Activated CD8-positive, alpha-beta memory T cell treated with anti-CD3 and anti-CD28 coated beads, Interleukin-2, amount 10 ng/mL, durations not matched to agents 7 days and 5 days (primary cell): ENCODE measurements at regions not wholly inside any gene's neighbourhood (a gene's known extent, or its start where the extent isn't known, plus 50 kb on each side); places are given as distances from the start of the nearest gene placed in this dataset.

ENCODE experiments used
- ATAC-seq: fragments of 150-1000 bp; cut with Tn5 transposase; one replicate; pipeline ENCODE4 v1.10.0; 2021; ENCODE audit warnings: moderate library complexity
- CTCF ChIA-PET: fragments of 350-600 bp; sonication (Branson Sonifier 250); formaldehyde crosslinking; loops from one replicate; lab custom pipeline; 2021; ENCODE audit warnings: antibody characterized with exemption; lab: Charles Lee
- DNase-seq: peaks from one replicate; pipeline ENCODE4 v3.0.0-alpha.2; 2020
- H3K27ac Mint-ChIP-seq: one replicate; pipeline ENCODE4 v1.8.0; 2021; ENCODE audit warnings: mild to moderate bottlenecking, mixed read lengths
- H3K27me3 Mint-ChIP-seq: one replicate; pipeline ENCODE4 v1.8.0; 2021; ENCODE audit warnings: mixed read lengths
- H3K36me3 Mint-ChIP-seq: one replicate; pipeline ENCODE4 v1.8.0; 2021; ENCODE audit warnings: mild to moderate bottlenecking, mixed read lengths
- H3K4me1 Mint-ChIP-seq: one replicate; pipeline ENCODE4 v1.8.0; 2021; ENCODE audit warnings: mixed read lengths
- H3K4me3 Mint-ChIP-seq: one replicate; pipeline ENCODE4 v1.8.0; 2021; ENCODE audit warnings: mild to moderate bottlenecking, moderate library complexity, mixed read lengths
- H3K9me3 Mint-ChIP-seq: one replicate; pipeline ENCODE4 v1.8.0; 2022; ENCODE audit warnings: low read depth, mixed read lengths

DNA sequence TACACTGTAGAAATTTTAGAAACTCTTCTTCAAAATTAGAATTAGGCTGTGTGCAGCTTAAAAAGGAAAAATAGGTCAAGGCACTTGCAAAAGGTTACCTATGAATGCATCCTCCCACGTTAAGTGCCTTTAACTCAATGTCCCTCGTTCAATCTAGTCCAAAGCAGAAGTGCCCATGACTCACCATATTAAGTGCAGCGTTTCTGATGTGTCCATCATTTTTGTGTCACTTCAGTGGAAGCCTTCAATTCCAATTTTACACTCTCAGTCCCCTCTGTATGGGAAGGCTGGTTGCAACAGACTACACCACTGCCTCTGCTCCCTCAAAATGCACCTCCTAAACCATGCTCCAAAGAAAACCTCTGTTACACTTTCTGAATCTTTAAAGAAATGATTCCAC, 53.4 kb downstream of the FOXB1 start:
- Mint-ChIP-seq H3K4me1 (no peaks in the 10 kb centered on the region), H3K27me3 (peaks cover 56% of the 10 kb centered on the region), H3K27ac (no peak overlapping the region), H3K4me3 (no peak overlapping the region), H3K9me3 (peaks cover 10% of the 10 kb centered on the region), H3K36me3 (peaks cover 17% of the 10 kb centered on the region)
- DNase-seq = no peak
- CTCF ChIA-PET = no interaction called here
- ATAC-seq = no peak

DNA sequence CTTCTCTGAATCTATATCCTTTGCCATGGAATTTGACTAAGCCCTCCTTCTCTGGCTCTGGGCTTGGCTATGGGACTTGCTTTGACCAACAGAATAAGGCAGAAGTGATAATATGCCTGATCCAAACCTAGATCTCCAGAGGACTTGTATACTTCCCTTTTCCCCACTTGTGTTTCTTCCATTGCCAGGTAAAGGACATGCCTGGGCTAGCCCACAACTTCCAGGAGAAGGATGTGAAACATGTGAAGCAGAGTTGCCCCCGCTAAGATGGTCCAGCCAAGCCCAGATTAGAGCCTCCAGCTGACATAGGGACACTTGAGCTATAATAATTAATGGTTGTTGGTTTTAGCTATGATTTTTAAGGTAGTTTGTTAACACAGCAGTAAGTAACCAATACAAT, 55.1 kb downstream of the FOXB1 start:
- DNase-seq (no peak), ATAC-seq (no peak)
- peaks cover 14% of the 10 kb centered on the region for H3K9me3 Mint-ChIP-seq
- CTCF ChIA-PET = no interaction called here
- H3K27ac Mint-ChIP-seq = no peak overlapping the region
- H3K4me1 Mint-ChIP-seq = no peaks in the 10 kb centered on the region
- H3K4me3 Mint-ChIP-seq = no peak overlapping the region
- H3K27me3 Mint-ChIP-seq = peaks cover 48% of the 10 kb centered on the region
- H3K36me3 Mint-ChIP-seq = peaks cover 17% of the 10 kb centered on the region

DNA sequence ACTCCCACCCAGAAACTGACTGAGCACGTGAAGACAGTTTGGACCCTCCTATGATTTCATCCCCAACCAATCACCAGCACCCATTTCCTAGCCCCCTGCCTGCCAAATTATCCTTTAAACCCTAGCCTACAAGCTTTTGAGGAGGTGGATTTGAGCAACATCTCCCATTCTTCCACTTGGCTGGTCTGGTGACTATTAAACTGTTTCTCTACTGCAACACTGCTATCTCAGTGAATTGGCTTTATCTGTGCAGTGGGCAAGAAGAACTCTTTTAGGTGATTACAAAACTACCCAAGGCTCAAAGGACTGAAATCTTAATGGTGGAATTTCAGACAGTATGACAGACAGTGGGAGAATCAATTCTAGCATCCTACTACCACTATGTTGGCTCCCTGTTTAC, 57.6 kb downstream of the FOXB1 start:
- no peak overlapping the region for H3K27ac Mint-ChIP-seq
- H3K9me3 Mint-ChIP-seq = peaks cover 14% of the 10 kb centered on the region
- peaks cover 42% of the 10 kb centered on the region for H3K27me3 Mint-ChIP-seq
- H3K4me1 Mint-ChIP-seq = no peaks in the 10 kb centered on the region
- H3K36me3 Mint-ChIP-seq = peaks cover 17% of the 10 kb centered on the region
- CTCF ChIA-PET = no interaction called here
- ATAC-seq (no peak), DNase-seq (no peak)
- no peak overlapping the region for H3K4me3 Mint-ChIP-seq

DNA sequence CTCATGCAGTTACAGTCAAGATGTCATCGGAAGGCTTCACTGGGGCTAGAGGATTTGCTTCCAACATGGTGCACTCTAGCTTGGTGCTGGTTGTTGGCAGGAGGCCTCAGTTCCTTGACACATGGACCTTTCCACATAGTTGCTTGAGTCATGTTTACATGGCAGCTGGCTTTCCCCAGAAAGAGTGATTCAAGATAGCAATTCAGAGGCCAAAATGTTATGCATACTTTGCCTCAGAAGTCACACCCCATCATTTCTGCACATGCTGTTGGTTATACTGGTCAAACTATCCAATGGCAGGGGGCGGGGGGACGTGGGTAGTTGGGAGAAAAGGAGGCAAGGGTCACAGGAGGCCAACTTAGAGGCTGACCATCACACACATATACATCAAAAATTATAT, 58.7 kb downstream of the FOXB1 start:
- H3K4me1 Mint-ChIP-seq = no peaks in the 10 kb centered on the region
- H3K27ac Mint-ChIP-seq = no peak overlapping the region
- H3K27me3 Mint-ChIP-seq = peaks cover 33% of the 10 kb centered on the region

DNA sequence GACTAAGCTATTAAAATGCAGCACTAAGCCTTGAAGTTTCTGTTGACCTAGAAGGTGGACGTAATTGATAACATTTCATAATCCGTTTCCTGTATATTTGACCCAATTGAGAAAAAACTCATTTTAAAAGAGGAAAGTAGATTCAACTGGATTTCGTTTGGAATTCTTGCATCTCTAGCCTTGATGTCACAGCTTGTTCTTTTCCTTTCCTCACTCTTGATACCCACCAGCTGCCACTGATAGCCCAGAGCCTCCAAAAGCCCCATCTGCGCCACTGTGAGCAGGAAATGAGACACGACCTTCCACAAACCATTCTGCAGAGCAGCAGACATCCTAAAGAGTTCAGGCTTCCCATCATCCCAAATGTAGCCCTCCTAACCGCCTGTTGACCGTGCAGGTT, 61.8 kb downstream of the FOXB1 start:
- Mint-ChIP-seq H3K4me3 (no peak overlapping the region), H3K27me3 (peaks cover 33% of the 10 kb centered on the region), H3K27ac (no peak overlapping the region), H3K4me1 (no peaks in the 10 kb centered on the region), H3K9me3 (peaks cover 13% of the 10 kb centered on the region), H3K36me3 (peaks cover 11% of the 10 kb centered on the region)
- ATAC-seq = no peak
- DNase-seq = no peak
- CTCF ChIA-PET = no interaction called here

More for the DNA sequence above, 58.7 kb downstream of the FOXB1 start:
- DNase-seq = no peak
- CTCF ChIA-PET = interaction anchor here (1.2 kb wide), 1 partner anchor 9 kb away, joined by 3 read pairs; no protein-coding TSS in a partner anchor
- Mint-ChIP-seq H3K9me3 (peaks cover 14% of the 10 kb centered on the region), H3K4me3 (no peak overlapping the region), H3K36me3 (peaks cover 17% of the 10 kb centered on the region)
- ATAC-seq = no peak

DNA sequence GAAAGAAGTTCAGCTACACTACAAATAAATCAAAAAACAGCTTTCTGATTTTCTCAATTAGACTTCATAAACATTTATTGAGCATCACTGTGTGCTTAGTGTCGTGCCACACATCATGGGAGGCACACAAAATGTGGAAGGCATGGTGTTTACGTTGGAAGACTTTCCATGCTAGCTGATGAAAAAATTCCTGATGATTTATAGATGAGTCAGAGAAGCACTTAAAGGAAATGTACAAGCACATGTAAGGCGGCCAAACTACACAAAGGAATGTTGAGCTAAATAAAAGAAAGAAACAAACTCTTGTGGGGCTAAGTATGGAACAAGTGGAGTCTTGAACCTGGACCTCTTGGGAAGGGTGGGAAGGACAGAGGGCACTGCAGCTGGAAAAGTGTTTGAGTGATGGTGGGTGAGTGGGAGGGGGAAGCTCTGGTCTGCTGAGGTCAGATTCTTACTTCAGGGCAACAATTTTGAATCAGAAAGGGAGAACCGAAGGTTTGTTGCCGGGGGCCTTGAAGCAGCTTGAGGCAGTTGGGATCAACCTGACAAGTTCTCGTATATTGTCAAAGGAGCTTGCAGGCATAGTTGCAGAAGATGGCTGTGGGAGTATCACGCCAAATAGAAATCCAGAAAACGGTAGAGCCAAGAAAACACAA, 66.9 kb downstream of the FOXB1 start:
- peaks cover 4% of the 10 kb centered on the region for H3K36me3 Mint-ChIP-seq
- no peaks in the 10 kb centered on the region for H3K9me3 Mint-ChIP-seq
- peaks cover 19% of the 10 kb centered on the region for H3K27me3 Mint-ChIP-seq
- CTCF ChIA-PET = interaction anchor here (1.0 kb wide), 1 partner anchor 8 kb away, joined by 3 read pairs; no protein-coding TSS in a partner anchor
- peaks cover 23% of the 10 kb centered on the region for H3K4me1 Mint-ChIP-seq
- no peak overlapping the region for H3K4me3 Mint-ChIP-seq
- ATAC-seq = no peak
- no peak for DNase-seq
- H3K27ac Mint-ChIP-seq = no peak overlapping the region

DNA sequence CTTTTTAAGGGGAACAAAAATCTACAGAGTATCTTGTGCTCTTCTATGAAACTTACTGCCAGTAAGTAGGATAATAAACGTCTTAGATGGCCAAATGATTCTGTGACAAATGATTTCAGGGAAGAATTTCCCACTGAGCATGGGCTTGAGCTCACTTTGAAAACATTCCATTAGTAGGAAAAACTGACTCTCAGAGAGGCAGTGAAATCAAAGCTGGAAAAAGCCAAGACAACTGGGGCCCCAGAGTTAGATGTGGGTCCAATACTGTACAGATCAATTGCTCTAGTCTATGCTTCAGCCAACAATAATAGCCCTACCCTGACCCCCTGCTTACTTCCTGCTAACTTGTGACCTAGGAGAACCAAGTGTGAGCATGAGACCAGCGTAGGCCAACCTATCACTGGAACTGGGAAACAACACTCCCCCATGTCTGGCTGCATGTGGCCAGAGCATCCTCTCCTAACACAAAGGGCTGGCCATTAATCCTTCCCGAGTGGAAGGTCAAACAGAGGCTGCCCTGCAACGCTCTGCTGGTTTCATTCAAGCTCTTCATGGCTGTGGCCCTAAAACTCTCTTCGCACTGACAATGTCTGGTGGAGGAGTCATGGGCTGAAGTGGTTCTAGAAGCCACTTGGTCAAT, 68.8 kb downstream of the FOXB1 start:
- Mint-ChIP-seq H3K9me3 (no peaks in the 10 kb centered on the region), H3K4me3 (no peak overlapping the region), H3K27ac (no peak overlapping the region), H3K27me3 (peaks cover 11% of the 10 kb centered on the region), H3K36me3 (peaks cover 4% of the 10 kb centered on the region), H3K4me1 (peaks cover 43% of the 10 kb centered on the region)
- CTCF ChIA-PET = interaction anchor here (0.5 kb wide), 1 partner anchor 468 kb away, joined by 3 read pairs; no protein-coding TSS in a partner anchor
- ATAC-seq = no peak
- no peak for DNase-seq

DNA sequence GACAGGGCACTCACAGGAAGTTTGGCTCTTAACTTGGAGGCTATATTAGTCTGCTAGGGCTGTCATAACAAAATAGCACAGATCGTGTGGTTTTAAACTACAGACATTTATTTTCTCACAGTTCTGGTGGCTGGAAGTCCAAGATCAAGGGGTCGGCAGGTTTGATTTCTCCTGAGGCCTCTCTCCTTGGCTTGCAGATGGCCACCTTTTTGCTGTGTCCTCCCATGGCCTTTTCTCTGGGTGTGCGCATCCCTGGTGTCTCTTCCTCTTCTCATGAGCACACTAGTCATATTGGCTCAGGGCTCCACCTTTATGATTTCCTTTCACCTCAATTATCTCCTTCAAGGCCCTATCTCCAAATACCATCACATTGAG, 69.3 kb downstream of the FOXB1 start:
- peaks cover 47% of the 10 kb centered on the region for H3K4me1 Mint-ChIP-seq
- no peak overlapping the region for H3K27ac Mint-ChIP-seq
- peaks cover 11% of the 10 kb centered on the region for H3K27me3 Mint-ChIP-seq
- H3K4me3 Mint-ChIP-seq = no peak overlapping the region
- CTCF ChIA-PET = no interaction called here
- no peak for ATAC-seq
- no peak for DNase-seq
- H3K9me3 Mint-ChIP-seq = no peaks in the 10 kb centered on the region
- peaks cover 4% of the 10 kb centered on the region for H3K36me3 Mint-ChIP-seq

DNA sequence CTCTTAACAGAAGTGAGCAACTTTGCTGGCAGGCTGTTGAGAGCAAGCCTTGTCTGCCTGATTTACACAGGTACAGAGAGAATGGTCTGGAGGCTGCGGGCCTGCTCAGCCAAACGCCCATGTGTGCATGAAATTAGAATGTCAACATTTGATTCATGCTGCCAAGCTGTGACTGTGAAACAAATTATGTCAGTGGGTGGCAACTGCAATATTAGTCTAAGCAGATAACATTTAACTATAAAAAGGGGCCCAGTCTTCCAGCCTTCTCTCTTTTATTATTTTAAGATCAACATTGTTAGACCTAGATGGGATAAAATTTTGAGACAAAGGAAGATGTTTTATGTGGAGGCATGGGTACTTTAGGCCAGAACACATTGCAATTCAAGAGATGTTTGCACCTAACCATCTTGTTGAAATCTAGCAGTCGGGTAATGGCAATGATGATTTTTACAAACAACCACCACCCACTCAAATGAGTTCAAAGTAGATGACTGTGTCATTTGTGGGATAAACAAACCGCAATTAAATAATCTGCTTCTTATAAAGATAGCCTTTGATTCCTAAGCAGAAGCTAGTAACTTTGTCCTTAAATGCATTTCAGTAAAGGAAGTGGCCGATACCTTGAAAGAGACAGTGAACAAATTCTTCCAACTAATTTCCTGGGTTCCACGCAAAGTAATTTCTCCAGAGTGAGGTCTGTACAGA, 70.2 kb downstream of the FOXB1 start:
- Mint-ChIP-seq H3K4me1 (peaks cover 50% of the 10 kb centered on the region), H3K27ac (no peak overlapping the region)
- ATAC-seq = no peak

DNA sequence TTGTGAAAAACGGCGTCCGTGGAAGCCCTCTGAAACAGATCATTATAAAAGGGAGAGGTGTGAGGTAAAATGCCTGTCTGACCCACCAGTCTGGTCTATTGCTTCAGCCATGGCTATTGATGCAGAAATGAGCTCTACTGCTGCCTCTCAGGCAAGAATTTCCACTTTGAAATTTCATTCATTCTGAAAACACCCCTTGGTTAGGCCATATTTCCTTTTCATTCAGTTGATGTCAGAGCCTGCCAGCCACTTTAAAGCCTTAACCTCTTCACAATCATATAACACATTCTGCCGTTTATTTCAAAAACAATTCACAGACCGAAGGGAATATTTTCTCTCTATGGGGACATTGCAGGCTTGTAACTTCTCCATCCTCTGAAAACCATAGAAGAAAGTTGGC, 71.9 kb downstream of the FOXB1 start:
- Mint-ChIP-seq H3K36me3 (peaks cover 4% of the 10 kb centered on the region), H3K4me3 (no peak overlapping the region), H3K4me1 (peaks cover 50% of the 10 kb centered on the region), H3K9me3 (no peaks in the 10 kb centered on the region), H3K27ac (peak overlapping the region; percentile 20), H3K27me3 (peaks cover 9% of the 10 kb centered on the region)
- DNase-seq = no peak
- no peak for ATAC-seq
- CTCF ChIA-PET = no interaction called here

More for the DNA sequence above, 70.2 kb downstream of the FOXB1 start:
- no peak overlapping the region for H3K4me3 Mint-ChIP-seq
- CTCF ChIA-PET = interaction anchor here (1.1 kb wide), 1 partner anchor 157 kb away, joined by 3 read pairs; no protein-coding TSS in a partner anchor
- H3K27me3 Mint-ChIP-seq = peaks cover 9% of the 10 kb centered on the region
- no peak for DNase-seq
- no peaks in the 10 kb centered on the region for H3K9me3 Mint-ChIP-seq
- H3K36me3 Mint-ChIP-seq = peaks cover 4% of the 10 kb centered on the region

DNA sequence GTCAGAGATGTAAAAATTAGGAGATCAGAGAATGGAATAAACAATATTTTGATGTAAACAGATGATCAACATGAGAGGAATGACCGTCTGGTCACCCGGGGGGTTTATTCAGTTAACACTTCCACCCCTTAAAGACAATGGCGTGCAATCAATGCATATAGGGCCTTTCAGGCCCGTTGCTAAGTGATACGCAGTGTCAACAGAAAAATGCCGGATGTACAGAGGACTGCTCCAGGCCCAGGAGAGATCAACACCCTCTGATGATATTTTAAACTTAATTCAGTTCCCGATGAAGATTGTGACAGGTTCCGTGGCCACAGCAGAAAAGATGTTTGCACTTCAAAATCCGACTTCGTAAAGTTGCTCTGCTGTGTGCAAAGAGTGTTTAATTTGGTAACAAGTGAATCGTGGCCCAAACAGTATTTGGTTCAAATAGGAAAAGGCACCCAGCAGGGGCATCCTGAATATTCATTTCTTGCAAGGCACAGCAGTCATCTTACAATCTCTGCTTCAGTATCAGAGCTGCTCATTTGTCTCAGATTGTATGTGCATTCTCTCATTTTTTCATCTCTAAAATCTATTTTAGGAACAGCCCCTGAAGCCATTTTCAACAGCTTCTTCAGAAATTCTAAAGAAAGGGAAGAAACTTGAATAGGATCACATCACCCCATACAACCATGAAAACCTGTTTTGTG, 72.6 kb downstream of the FOXB1 start:
- peak overlapping the region; percentile 34 for H3K27ac Mint-ChIP-seq
- no peak overlapping the region for H3K4me3 Mint-ChIP-seq
- no peak for DNase-seq
- H3K27me3 Mint-ChIP-seq = peaks cover 7% of the 10 kb centered on the region
- peaks cover 50% of the 10 kb centered on the region for H3K4me1 Mint-ChIP-seq
- no peaks in the 10 kb centered on the region for H3K9me3 Mint-ChIP-seq
- ATAC-seq = no peak
- CTCF ChIA-PET = interaction anchor here (2.3 kb wide), 1 partner anchor 159 kb away, joined by 6 read pairs; no protein-coding TSS in a partner anchor
- H3K36me3 Mint-ChIP-seq = peaks cover 4% of the 10 kb centered on the region

DNA sequence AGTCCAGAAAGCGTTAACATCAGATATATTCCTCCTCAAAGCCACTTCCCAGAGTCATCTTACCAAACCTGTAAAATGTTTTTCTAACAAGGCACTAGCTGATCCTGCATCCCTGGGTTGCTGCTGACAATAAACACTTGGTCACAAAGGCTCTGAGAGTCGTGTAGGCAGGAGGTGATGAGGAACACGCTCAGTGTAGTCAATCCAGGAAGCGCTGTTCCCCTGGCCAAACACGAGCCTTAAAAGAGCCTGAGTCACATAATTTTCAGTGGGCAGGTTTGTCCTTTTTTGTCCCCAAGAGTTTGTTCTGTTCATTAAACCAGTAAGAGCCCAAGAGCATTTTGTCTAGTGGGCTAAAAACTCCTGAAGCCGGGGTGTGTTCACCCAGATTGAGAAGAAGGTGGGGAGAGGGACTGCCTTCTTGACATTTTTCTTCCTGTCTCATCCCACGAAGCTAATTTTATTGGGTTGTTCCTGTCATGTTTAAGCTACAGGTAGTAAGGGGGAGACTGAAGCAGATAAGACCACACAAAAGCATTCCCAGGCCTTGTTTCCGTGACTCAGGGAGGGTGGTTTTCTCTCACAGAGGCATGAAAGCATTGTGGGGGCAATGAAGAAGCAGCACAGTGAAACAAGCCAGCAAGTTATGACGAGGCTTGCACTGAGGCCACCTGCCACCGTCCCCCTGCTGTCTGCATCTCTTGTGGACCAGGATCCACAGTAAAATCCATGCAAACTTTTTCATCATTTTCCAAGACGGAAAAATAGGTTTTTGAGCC, 73.7 kb downstream of the FOXB1 start:
- peak; percentile 53 for ATAC-seq
- no peak overlapping the region for H3K4me3 Mint-ChIP-seq

More for the DNA sequence above, 73.7 kb downstream of the FOXB1 start:
- CTCF ChIA-PET = interaction anchor here (2.3 kb wide), 1 partner anchor 160 kb away, joined by 6 read pairs; no protein-coding TSS in a partner anchor
- Mint-ChIP-seq H3K36me3 (peaks cover 4% of the 10 kb centered on the region), H3K27me3 (peaks cover 2% of the 10 kb centered on the region), H3K4me1 (peaks cover 52% of the 10 kb centered on the region), H3K9me3 (no peaks in the 10 kb centered on the region), H3K27ac (peak overlapping the region; percentile 34)
- DNase-seq = peak; percentile 46
